ENCODE measurements at regions not wholly inside any gene's neighbourhood (a gene's known extent, or its start where the extent isn't known, plus 50 kb on each side); places are given as distances from the start of the nearest gene placed in this dataset.

DNA sequence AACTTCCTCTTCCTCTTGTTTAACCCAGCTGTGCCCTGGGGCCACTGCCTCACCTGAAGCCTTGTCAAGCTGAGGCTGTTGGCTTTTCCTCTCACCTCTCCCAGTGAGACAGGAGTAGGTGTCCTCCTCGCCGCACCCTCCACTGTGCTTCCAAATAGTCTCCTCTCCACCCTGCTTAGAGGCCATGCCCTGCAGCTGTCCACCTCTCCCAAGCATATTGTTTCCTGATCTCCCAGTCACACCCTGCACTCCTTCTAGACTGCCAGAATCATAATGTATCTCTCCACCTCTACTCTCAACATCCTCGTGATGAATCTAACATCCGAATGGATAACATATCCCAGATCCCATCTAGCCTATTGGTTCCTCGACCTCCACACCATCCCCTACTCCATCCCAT, 196.3 kb upstream of the GHITM start:
- Histone ChIP-seq H3K79me2 (ENCODE audit: low read length) (no peaks in the 10 kb centered on the region), H3K36me3 (ENCODE audit: insufficient read depth, low read length) (no peaks in the 10 kb centered on the region), H4K20me1 (ENCODE audit: insufficient read depth, low read depth, low read length) (no peaks in the 10 kb centered on the region), H3K4me1 (ENCODE audit: low read length) (no peaks in the 10 kb centered on the region), H3K27ac (ENCODE audit: low read length) (no peak overlapping the region), H3K27me3 (ENCODE audit: low read length) (no peaks in the 10 kb centered on the region), H3K9me2 (replicated peaks; ENCODE audit: insufficient read depth, low read length) (no peaks in the 10 kb centered on the region), H2AFZ (ENCODE audit: low read length) (no peak overlapping the region), H3K4me3 (ENCODE audit: low read length) (no peak overlapping the region), H3K9me3 (ENCODE audit: low read length) (no peaks in the 10 kb centered on the region), H3K9ac (ENCODE audit: low read length) (no peak overlapping the region), H3K4me2 (ENCODE audit: low read depth, low read length, poor library complexity, severe bottlenecking) (no peak overlapping the region)
- no peak for DNase-seq

DNA sequence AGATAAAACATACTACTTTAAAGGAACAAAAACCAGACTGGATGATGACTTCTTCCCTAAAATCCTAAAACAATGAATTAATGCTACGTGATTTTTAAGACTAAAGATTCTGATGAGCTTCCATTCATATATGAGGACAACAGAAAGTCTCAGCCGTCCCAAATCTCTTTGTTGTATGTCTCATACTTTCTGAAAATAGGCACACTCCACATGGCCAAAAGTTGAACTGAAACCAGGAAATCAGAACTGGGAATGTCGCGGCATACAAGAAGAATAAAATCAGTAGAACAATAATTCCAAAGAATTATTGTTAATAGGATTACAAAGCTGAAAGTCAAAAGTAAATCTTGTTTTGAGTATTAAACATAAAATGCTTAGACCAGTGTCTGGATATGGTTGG, 195.4 kb upstream of the GHITM start:
- H3K27me3 ChIP-seq (ENCODE audit: low read length) = no peaks in the 10 kb centered on the region
- H2AFZ ChIP-seq (ENCODE audit: low read length) = no peak overlapping the region
- no peaks in the 10 kb centered on the region for H3K4me1 ChIP-seq (ENCODE audit: low read length)
- no peak for DNase-seq
- no peaks in the 10 kb centered on the region for H4K20me1 ChIP-seq (ENCODE audit: insufficient read depth, low read depth, low read length)
- H3K27ac ChIP-seq (ENCODE audit: low read length) = no peak overlapping the region
- H3K9ac ChIP-seq (ENCODE audit: low read length) = no peak overlapping the region
- H3K79me2 ChIP-seq (ENCODE audit: low read length) = no peaks in the 10 kb centered on the region
- no peak overlapping the region for H3K4me2 ChIP-seq (ENCODE audit: low read depth, low read length, poor library complexity, severe bottlenecking)
- no peaks in the 10 kb centered on the region for H3K36me3 ChIP-seq (ENCODE audit: insufficient read depth, low read length)
- H3K4me3 ChIP-seq (ENCODE audit: low read length) = no peak overlapping the region
- no peaks in the 10 kb centered on the region for H3K9me3 ChIP-seq (ENCODE audit: low read length)
- H3K9me2 ChIP-seq (replicated peaks; ENCODE audit: insufficient read depth, low read length) = no peaks in the 10 kb centered on the region

DNA sequence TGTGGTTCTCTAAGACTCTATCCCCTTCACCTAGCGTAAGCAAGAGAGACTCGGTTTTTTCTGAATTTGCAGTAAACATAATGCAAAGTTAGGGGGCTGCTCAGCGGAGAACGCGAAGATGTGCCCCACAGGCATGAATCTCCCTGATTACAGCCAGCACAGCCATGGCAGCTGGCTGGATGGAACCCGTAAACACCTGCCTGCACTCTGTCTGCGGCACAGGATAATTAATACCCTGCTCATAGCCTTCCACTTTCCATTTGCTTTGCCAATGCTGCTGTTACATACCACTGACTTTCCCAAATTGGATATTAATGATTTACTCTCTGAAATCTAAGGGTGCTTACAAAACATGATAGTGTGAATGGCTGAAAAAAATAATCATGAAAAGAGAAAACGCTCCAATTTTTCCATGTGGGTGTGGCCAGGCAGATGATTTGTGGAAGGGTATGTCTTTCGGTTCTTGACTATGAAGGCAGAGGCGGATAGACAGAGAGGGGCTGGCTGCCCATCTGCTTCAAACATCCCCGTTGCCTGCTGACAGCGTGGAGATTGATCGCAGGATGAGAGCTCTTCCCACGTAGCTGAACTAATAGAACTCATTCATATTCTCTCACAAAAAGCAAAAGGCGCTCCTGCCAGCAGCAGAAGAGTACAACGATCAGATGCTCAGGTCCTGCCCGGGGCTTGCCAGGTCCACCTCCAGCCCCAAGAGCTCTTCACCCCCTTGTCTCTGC, 193.2 kb upstream of the GHITM start:
- no peaks in the 10 kb centered on the region for H3K36me3 ChIP-seq (ENCODE audit: insufficient read depth, low read length)
- no peak overlapping the region for H3K27ac ChIP-seq (ENCODE audit: low read length)
- no peaks in the 10 kb centered on the region for H3K9me2 ChIP-seq (replicated peaks; ENCODE audit: insufficient read depth, low read length)
- no peaks in the 10 kb centered on the region for H4K20me1 ChIP-seq (ENCODE audit: insufficient read depth, low read depth, low read length)
- H3K9me3 ChIP-seq (ENCODE audit: low read length) = no peaks in the 10 kb centered on the region
- no peaks in the 10 kb centered on the region for H3K79me2 ChIP-seq (ENCODE audit: low read length)
- no peak overlapping the region for H2AFZ ChIP-seq (ENCODE audit: low read length)
- no peak for DNase-seq
- no peak overlapping the region for H3K4me3 ChIP-seq (ENCODE audit: low read length)
- H3K4me1 ChIP-seq (ENCODE audit: low read length) = no peaks in the 10 kb centered on the region
- H3K9ac ChIP-seq (ENCODE audit: low read length) = no peak overlapping the region
- no peaks in the 10 kb centered on the region for H3K27me3 ChIP-seq (ENCODE audit: low read length)
- H3K4me2 ChIP-seq (ENCODE audit: low read depth, low read length, poor library complexity, severe bottlenecking) = no peak overlapping the region

GRCh38 chr10:83952314-83952713, 187.0 kb upstream of the GHITM start:
- Histone ChIP-seq H3K36me3 (ENCODE audit: insufficient read depth, low read length) (no peaks in the 10 kb centered on the region), H3K9me2 (replicated peaks; ENCODE audit: insufficient read depth, low read length) (no peaks in the 10 kb centered on the region), H3K4me3 (ENCODE audit: low read length) (no peak overlapping the region), H3K27me3 (ENCODE audit: low read length) (no peaks in the 10 kb centered on the region), H3K9ac (ENCODE audit: low read length) (no peak overlapping the region), H4K20me1 (ENCODE audit: insufficient read depth, low read depth, low read length) (no peaks in the 10 kb centered on the region), H2AFZ (ENCODE audit: low read length) (no peak overlapping the region), H3K79me2 (ENCODE audit: low read length) (no peaks in the 10 kb centered on the region), H3K9me3 (ENCODE audit: low read length) (no peaks in the 10 kb centered on the region), H3K4me1 (ENCODE audit: low read length) (no peaks in the 10 kb centered on the region), H3K4me2 (ENCODE audit: low read depth, low read length, poor library complexity, severe bottlenecking) (no peak overlapping the region), H3K27ac (ENCODE audit: low read length) (no peak overlapping the region)
- DNase-seq = no peak

- Histone ChIP-seq H3K9ac (ENCODE audit: low read length) (no peak overlapping the region), H3K4me2 (ENCODE audit: low read depth, low read length, poor library complexity, severe bottlenecking) (no peak overlapping the region), H2AFZ (ENCODE audit: low read length) (no peak overlapping the region), H3K9me3 (ENCODE audit: low read length) (no peaks in the 10 kb centered on the region), H3K4me3 (ENCODE audit: low read length) (no peak overlapping the region), H3K9me2 (replicated peaks; ENCODE audit: insufficient read depth, low read length) (no peaks in the 10 kb centered on the region), H3K27ac (ENCODE audit: low read length) (no peak overlapping the region), H3K36me3 (ENCODE audit: insufficient read depth, low read length) (no peaks in the 10 kb centered on the region), H3K27me3 (ENCODE audit: low read length) (no peaks in the 10 kb centered on the region), H4K20me1 (ENCODE audit: insufficient read depth, low read depth, low read length) (no peaks in the 10 kb centered on the region), H3K79me2 (ENCODE audit: low read length) (no peaks in the 10 kb centered on the region), H3K4me1 (ENCODE audit: low read length) (no peaks in the 10 kb centered on the region)
- DNase-seq = no peak
Measured at GRCh38 chr10:83953589-83953988, 185.7 kb upstream of the GHITM start.

GRCh38 chr10:83954193-83954799, 185.0 kb upstream of the GHITM start:
- no peak overlapping the region for H3K27ac ChIP-seq (ENCODE audit: low read length)
- H3K4me2 ChIP-seq (ENCODE audit: low read depth, low read length, poor library complexity, severe bottlenecking) = no peak overlapping the region
- no peaks in the 10 kb centered on the region for H3K4me1 ChIP-seq (ENCODE audit: low read length)
- no peak overlapping the region for H2AFZ ChIP-seq (ENCODE audit: low read length)
- H3K27me3 ChIP-seq (ENCODE audit: low read length) = no peaks in the 10 kb centered on the region
- H4K20me1 ChIP-seq (ENCODE audit: insufficient read depth, low read depth, low read length) = no peaks in the 10 kb centered on the region
- no peaks in the 10 kb centered on the region for H3K36me3 ChIP-seq (ENCODE audit: insufficient read depth, low read length)
- no peak overlapping the region for H3K9ac ChIP-seq (ENCODE audit: low read length)
- no peaks in the 10 kb centered on the region for H3K9me2 ChIP-seq (replicated peaks; ENCODE audit: insufficient read depth, low read length)
- DNase-seq = no peak
- no peaks in the 10 kb centered on the region for H3K9me3 ChIP-seq (ENCODE audit: low read length)
- H3K79me2 ChIP-seq (ENCODE audit: low read length) = no peaks in the 10 kb centered on the region
- no peak overlapping the region for H3K4me3 ChIP-seq (ENCODE audit: low read length)

GRCh38 chr10:83955406-83955805, 183.9 kb upstream of the GHITM start:
- Histone ChIP-seq H3K4me3 (ENCODE audit: low read length) (no peak overlapping the region), H3K79me2 (ENCODE audit: low read length) (no peaks in the 10 kb centered on the region), H3K4me2 (ENCODE audit: low read depth, low read length, poor library complexity, severe bottlenecking) (no peak overlapping the region), H3K4me1 (ENCODE audit: low read length) (no peaks in the 10 kb centered on the region), H3K27ac (ENCODE audit: low read length) (no peak overlapping the region), H3K36me3 (ENCODE audit: insufficient read depth, low read length) (no peaks in the 10 kb centered on the region), H3K9me3 (ENCODE audit: low read length) (no peaks in the 10 kb centered on the region), H3K9me2 (replicated peaks; ENCODE audit: insufficient read depth, low read length) (no peaks in the 10 kb centered on the region), H3K9ac (ENCODE audit: low read length) (no peak overlapping the region), H4K20me1 (ENCODE audit: insufficient read depth, low read depth, low read length) (no peaks in the 10 kb centered on the region), H2AFZ (ENCODE audit: low read length) (no peak overlapping the region), H3K27me3 (ENCODE audit: low read length) (no peaks in the 10 kb centered on the region)
- DNase-seq = no peak

DNA sequence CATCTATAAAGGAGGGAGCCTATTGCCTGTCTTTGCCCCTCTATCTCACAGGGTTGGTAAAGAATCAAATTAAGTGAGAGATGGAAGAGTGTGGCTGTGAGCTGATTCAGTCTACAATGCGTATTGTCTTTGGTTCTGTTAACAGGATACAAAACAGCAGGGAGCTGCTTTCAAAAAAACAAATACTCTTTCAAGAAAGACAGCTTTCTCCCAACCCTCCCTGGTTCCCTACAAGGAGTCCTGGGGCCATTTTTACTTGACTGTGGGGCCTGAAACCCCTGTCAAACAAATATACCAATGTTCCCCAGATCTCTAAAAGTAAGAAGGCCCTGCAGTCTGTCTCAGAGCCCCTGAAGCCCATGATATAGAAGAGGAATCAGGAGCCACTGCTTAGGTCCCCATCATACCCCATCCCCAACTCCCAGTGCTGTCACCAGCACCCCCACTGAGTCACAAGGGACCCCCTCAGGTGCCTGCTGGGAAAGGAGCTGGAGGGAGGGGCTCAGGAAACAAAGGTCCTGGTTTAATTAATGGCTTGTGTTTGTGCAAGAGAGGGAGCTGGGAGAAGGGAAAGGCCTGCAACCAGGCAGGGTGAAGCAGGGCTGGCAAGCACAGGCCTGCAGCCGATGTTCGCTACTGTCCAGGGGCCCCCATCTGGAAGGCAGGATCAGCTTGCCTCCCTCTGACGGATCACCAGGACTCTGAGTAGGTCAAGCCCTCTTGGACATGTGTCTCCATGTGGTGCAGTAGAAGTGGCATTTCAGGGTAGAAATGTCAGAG, 182.0 kb upstream of the GHITM start:
- Histone ChIP-seq H3K9me2 (replicated peaks; ENCODE audit: insufficient read depth, low read length) (no peaks in the 10 kb centered on the region), H3K36me3 (ENCODE audit: insufficient read depth, low read length) (no peaks in the 10 kb centered on the region), H3K4me2 (ENCODE audit: low read depth, low read length, poor library complexity, severe bottlenecking) (no peak overlapping the region), H3K79me2 (ENCODE audit: low read length) (no peaks in the 10 kb centered on the region), H3K9ac (ENCODE audit: low read length) (no peak overlapping the region), H3K9me3 (ENCODE audit: low read length) (no peaks in the 10 kb centered on the region), H3K27me3 (ENCODE audit: low read length) (no peaks in the 10 kb centered on the region), H4K20me1 (ENCODE audit: insufficient read depth, low read depth, low read length) (no peaks in the 10 kb centered on the region), H2AFZ (ENCODE audit: low read length) (no peak overlapping the region), H3K27ac (ENCODE audit: low read length) (no peak overlapping the region), H3K4me1 (ENCODE audit: low read length) (no peaks in the 10 kb centered on the region), H3K4me3 (ENCODE audit: low read length) (no peak overlapping the region)
- DNase-seq = no peak
